ENCODE measurements at regions not wholly inside any gene's neighbourhood (a gene's known extent, or its start where the extent isn't known, plus 50 kb on each side); places are given as distances from the start of the nearest gene placed in this dataset.

DNA sequence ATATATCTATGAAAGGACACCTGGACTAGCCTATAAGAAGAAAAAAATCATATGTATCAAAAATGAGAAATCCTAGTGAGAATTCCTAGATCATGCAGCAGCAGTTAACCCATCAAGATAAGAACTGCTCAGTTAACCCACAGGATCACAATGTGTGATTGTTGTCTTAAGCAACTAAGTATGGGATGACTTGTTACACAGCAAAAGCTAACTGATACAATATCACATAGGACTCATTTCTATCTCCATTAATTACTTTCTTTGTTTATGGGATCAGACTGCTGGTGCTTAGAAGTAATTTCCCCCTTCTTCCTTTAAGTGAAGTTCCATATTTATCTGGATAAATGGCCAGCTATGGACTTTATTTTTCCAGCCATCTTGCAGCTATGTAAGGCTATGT is 280.8 kb upstream of the MARCKS start:
- H3K27ac ChIP-seq (ENCODE audit: low read depth), result no peak overlapping the region
- no peak overlapping the region for H3K4me3 Mint-ChIP-seq
- H3K9me3 Mint-ChIP-seq, result peaks cover 8% of the 10 kb centered on the region; the same call in 2 of the 3 replicates
- TF ChIP-seq, protein P1, sequence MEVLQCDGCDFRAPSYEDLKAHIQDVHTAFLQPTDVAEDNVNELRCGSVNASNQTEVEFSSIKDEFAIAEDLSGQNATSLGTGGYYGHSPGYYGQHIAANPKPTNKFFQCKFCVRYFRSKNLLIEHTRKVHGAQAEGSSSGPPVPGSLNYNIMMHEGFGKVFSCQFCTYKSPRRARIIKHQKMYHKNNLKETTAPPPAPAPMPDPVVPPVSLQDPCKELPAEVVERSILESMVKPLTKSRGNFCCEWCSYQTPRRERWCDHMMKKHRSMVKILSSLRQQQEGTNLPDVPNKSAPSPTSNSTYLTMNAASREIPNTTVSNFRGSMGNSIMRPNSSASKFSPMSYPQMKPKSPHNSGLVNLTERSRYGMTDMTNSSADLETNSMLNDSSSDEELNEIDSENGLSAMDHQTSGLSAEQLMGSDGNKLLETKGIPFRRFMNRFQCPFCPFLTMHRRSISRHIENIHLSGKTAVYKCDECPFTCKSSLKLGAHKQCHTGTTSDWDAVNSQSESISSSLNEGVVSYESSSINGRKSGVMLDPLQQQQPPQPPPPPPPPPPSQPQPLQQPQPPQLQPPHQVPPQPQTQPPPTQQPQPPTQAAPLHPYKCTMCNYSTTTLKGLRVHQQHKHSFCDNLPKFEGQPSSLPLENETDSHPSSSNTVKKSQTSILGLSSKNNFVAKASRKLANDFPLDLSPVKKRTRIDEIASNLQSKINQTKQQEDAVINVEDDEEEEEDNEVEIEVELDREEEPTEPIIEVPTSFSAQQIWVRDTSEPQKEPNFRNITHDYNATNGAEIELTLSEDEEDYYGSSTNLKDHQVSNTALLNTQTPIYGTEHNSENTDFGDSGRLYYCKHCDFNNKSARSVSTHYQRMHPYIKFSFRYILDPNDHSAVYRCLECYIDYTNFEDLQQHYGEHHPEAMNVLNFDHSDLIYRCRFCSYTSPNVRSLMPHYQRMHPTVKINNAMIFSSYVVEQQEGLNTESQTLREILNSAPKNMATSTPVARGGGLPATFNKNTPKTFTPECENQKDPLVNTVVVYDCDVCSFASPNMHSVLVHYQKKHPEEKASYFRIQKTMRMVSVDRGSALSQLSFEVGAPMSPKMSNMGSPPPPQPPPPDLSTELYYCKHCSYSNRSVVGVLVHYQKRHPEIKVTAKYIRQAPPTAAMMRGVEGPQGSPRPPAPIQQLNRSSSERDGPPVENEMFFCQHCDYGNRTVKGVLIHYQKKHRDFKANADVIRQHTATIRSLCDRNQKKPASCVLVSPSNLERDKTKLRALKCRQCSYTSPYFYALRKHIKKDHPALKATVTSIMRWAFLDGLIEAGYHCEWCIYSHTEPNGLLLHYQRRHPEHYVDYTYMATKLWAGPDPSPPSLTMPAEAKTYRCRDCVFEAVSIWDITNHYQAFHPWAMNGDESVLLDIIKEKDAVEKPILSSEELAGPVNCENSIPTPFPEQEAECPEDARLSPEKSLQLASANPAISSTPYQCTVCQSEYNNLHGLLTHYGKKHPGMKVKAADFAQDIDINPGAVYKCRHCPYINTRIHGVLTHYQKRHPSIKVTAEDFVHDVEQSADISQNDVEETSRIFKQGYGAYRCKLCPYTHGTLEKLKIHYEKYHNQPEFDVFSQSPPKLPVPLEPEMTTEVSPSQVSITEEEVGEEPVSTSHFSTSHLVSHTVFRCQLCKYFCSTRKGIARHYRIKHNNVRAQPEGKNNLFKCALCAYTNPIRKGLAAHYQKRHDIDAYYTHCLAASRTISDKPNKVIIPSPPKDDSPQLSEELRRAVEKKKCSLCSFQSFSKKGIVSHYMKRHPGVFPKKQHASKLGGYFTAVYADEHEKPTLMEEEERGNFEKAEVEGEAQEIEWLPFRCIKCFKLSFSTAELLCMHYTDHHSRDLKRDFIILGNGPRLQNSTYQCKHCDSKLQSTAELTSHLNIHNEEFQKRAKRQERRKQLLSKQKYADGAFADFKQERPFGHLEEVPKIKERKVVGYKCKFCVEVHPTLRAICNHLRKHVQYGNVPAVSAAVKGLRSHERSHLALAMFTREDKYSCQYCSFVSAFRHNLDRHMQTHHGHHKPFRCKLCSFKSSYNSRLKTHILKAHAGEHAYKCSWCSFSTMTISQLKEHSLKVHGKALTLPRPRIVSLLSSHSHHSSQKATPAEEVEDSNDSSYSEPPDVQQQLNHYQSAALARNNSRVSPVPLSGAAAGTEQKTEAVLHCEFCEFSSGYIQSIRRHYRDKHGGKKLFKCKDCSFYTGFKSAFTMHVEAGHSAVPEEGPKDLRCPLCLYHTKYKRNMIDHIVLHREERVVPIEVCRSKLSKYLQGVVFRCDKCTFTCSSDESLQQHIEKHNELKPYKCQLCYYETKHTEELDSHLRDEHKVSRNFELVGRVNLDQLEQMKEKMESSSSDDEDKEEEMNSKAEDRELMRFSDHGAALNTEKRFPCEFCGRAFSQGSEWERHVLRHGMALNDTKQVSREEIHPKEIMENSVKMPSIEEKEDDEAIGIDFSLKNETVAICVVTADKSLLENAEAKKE (CRISPR knock-in tag; IDR thresholded peaks at IDR 0.05), result no peak
- no peak for TF ChIP-seq ZNF331 (CRISPR knock-in tag; IDR thresholded peaks at IDR 0.05; ENCODE audit: low read depth)
- H3K27me3 Mint-ChIP-seq (ENCODE audit: insufficient read depth, low read depth, poor library complexity), result no peaks in the 10 kb centered on the region
- H3K4me1 ChIP-seq (ENCODE audit: insufficient read depth), result no peaks in the 10 kb centered on the region
- no peak overlapping the region for H2AFZ ChIP-seq
- no peak overlapping the region for H3K4me3 ChIP-seq
- H3K9me2 ChIP-seq (ENCODE audit: insufficient read depth), result no peaks in the 10 kb centered on the region
- H3K36me3 ChIP-seq (ENCODE audit: insufficient read depth), result no peaks in the 10 kb centered on the region
- H3K4me2 ChIP-seq, result no peak overlapping the region
- H4K20me1 ChIP-seq (replicated peaks; ENCODE audit: insufficient read depth), result no peaks in the 10 kb centered on the region
- H3K4me1 Mint-ChIP-seq, result peaks cover 3% of the 10 kb centered on the region; the same call in 2 of the 3 replicates
- no peaks in the 10 kb centered on the region for H3F3A ChIP-seq (replicated peaks; ENCODE audit: low read depth)
- no peaks in the 10 kb centered on the region for H3K79me2 ChIP-seq (replicated peaks; ENCODE audit: insufficient read depth)
- peaks cover 9% of the 10 kb centered on the region; the same call in 1 of the 3 replicates for H3K36me3 Mint-ChIP-seq (ENCODE audit: low read depth)
- no peak overlapping the region for H3K27ac Mint-ChIP-seq
- ATAC-seq (no peak), DNase-seq (ENCODE audit: low spot score) (no peak)
- H3K27me3 ChIP-seq (ENCODE audit: insufficient read depth), result no peaks in the 10 kb centered on the region

DNA sequence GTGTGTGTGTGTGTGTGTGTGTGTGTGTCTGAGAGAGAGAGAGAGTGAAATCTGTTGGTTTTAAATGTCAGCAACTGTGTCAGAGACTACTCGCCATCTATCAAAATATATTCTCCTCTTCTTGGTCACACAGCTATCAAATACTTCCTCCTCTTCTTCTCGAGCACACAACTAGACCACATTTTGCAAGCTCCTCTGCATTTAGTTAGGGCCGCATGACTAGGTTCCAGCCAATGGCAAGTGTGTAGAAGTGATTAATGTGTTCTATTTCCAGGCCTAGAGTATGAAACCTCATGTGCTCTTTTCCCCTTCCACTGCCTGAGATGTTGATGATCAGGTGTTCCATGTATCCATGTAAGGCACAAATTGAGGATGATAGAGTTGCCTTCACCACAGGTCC is 278.5 kb upstream of the MARCKS start:
- Histone ChIP-seq H3F3A (replicated peaks; ENCODE audit: low read depth) (no peaks in the 10 kb centered on the region), H3K4me1 (ENCODE audit: insufficient read depth) (no peaks in the 10 kb centered on the region), H3K27ac (ENCODE audit: low read depth) (no peak overlapping the region), H2AFZ (no peak overlapping the region), H3K36me3 (ENCODE audit: insufficient read depth) (no peaks in the 10 kb centered on the region), H3K9me2 (ENCODE audit: insufficient read depth) (peaks cover 8% of the 10 kb centered on the region), H3K4me2 (no peak overlapping the region), H4K20me1 (replicated peaks; ENCODE audit: insufficient read depth) (no peaks in the 10 kb centered on the region), H3K27me3 (ENCODE audit: insufficient read depth) (no peaks in the 10 kb centered on the region), H3K79me2 (replicated peaks; ENCODE audit: insufficient read depth) (no peaks in the 10 kb centered on the region), H3K4me3 (no peak overlapping the region)
- Mint-ChIP-seq H3K4me3 (no peak overlapping the region), H3K36me3 (ENCODE audit: low read depth) (peaks cover 4% of the 10 kb centered on the region; the same call in 1 of the 3 replicates), H3K27ac (no peak overlapping the region), H3K9me3 (peaks cover 4% of the 10 kb centered on the region; the same call in 2 of the 3 replicates), H3K4me1 (peaks cover 3% of the 10 kb centered on the region; the same call in 2 of the 3 replicates), H3K27me3 (ENCODE audit: insufficient read depth, low read depth, poor library complexity) (no peaks in the 10 kb centered on the region)
- DNase-seq (ENCODE audit: low spot score), result no peak
- ATAC-seq, result no peak
- TF ChIP-seq EZH2phosphoT487 (IDR thresholded peaks at IDR 0.05; ENCODE audit: unreplicated experiment) (no peak), JUNB (IDR thresholded peaks at IDR 0.05; ENCODE audit: unreplicated experiment) (no peak)
- TF ChIP-seq, protein P2, sequence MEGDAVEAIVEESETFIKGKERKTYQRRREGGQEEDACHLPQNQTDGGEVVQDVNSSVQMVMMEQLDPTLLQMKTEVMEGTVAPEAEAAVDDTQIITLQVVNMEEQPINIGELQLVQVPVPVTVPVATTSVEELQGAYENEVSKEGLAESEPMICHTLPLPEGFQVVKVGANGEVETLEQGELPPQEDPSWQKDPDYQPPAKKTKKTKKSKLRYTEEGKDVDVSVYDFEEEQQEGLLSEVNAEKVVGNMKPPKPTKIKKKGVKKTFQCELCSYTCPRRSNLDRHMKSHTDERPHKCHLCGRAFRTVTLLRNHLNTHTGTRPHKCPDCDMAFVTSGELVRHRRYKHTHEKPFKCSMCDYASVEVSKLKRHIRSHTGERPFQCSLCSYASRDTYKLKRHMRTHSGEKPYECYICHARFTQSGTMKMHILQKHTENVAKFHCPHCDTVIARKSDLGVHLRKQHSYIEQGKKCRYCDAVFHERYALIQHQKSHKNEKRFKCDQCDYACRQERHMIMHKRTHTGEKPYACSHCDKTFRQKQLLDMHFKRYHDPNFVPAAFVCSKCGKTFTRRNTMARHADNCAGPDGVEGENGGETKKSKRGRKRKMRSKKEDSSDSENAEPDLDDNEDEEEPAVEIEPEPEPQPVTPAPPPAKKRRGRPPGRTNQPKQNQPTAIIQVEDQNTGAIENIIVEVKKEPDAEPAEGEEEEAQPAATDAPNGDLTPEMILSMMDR (conservative IDR thresholded peaks at IDR 0.05; ENCODE audit: low read depth in 2 of 2), result no peak
- TF ChIP-seq, protein P3, sequence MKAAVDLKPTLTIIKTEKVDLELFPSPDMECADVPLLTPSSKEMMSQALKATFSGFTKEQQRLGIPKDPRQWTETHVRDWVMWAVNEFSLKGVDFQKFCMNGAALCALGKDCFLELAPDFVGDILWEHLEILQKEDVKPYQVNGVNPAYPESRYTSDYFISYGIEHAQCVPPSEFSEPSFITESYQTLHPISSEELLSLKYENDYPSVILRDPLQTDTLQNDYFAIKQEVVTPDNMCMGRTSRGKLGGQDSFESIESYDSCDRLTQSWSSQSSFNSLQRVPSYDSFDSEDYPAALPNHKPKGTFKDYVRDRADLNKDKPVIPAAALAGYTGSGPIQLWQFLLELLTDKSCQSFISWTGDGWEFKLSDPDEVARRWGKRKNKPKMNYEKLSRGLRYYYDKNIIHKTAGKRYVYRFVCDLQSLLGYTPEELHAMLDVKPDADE (IDR thresholded peaks at IDR 0.05), result no peak
